Hematopoietic multipotent progenitor cell treated with erythropoietin and hydrocortisone succinate and interleukin-3 and kit ligand, for 8 days (in vitro differentiated cells): ENCODE measurements at regions not wholly inside any gene's neighbourhood (a gene's known extent, or its start where the extent isn't known, plus 50 kb on each side); places are given as distances from the start of the nearest gene placed in this dataset.

Experiments used
- DNase-seq: peaks from one replicate; pipeline ENCODE4 v3.0.0-alpha.2; 2015

GRCh38 chr13:85742355-85742754, 56.9 kb downstream of the SLITRK6 start:
- no peak for DNase-seq

GRCh38 chr13:85741017-85741416, 58.2 kb downstream of the SLITRK6 start:
- no peak for DNase-seq

DNA sequence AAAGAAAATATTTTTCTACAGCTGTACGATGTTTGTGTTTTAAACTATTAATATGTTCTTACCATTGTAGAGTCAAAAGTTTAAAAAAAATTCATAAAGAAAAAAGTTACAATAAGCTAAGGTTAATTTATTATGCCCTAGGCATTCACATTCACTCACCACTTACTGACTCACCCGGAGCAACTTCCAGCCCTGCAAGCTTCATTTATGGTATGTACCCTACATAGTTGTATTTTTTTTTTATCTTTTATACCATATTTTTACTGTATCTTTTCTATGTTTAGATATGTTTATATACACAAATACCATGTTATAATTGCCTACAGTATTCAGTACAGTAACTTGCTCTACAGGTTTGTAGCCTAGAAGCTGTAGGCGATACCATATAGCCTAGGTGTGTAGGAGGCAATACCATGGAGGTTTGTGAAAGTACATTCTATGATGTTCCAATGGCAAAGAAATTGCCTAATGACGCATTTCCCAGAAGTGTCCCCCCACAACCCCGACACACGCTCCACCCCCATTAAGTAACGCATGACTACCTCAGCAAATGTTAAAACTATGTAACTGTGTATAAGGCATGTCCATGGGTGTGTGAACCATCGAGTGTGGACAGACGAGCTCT, 60.4 kb downstream of the SLITRK6 start:
- no peak for DNase-seq

DNA sequence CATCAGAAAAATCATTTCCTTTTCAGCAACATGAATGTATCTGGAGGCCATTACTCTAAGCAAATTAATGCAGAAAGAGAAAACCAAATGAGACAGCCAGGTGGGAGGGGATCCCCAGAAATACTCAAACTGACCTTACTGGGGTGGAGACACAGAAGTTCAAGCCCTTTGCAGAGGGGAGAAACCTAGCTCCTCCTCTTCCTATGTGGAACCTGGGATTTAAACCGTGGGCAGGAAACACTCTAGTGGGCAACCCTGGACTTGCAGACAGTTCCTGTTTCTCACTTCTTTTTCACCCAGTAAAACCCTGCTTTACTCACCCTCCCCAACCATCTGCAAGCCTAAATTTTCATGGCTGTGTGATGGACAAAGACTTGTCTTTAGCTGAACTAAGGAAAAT, 61.3 kb downstream of the SLITRK6 start:
- DNase-seq: no peak

DNA sequence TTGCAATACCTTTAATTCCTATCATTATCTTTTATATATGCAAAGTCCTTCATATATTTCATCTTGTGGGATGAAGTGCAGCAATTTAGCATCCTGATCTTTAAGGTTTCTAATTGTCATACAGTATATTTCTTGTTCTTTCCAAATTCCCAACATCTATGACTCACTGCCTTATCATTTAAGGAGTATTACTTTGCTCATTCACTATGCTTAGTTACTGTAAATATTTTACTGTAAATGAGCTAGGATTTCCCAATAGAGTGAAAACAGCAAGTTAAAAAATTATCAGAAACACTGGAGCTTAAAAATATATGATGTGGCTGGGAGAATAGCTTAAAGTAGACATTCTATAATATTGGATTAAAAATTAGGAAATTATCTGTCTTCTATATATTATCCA, 69.9 kb downstream of the SLITRK6 start:
- no peak for DNase-seq

DNA sequence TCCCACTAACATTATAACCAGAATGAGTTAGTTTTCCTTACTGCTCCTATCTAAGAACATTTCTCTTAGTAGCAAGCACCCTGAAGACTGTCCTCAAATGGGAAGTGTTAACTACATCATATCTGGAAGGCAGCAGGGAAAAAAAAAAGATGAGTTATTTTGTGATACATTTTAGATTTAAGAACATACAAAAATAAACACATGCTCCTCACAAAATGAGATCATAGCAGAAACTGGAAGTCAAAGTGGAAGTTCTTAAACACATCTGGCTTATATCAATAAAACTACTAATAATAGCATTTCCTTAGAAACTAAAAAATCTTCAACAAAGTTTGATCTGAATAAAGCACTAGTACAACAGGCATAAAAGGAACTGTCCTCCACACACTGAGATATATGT, 70.4 kb downstream of the SLITRK6 start:
- no peak for DNase-seq

DNA sequence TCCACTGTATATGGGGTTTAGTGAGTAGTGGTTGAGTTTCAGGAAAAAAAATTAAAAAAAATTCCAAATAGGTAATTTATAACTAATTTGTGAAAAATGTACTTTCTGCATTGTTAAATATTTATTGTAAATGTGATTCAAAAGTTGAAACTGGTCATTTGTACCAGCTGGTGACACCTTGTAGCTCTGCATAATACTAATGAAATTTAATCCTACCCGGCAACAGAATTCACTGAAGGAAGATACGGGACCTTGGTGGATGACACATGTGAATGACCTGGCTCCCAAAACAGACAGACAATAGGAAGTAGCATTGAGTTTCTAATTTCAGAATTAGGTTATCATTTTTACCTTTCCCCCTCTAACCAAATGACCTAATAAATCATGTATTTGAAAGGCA, 73.8 kb downstream of the SLITRK6 start:
- DNase-seq: no peak

DNA sequence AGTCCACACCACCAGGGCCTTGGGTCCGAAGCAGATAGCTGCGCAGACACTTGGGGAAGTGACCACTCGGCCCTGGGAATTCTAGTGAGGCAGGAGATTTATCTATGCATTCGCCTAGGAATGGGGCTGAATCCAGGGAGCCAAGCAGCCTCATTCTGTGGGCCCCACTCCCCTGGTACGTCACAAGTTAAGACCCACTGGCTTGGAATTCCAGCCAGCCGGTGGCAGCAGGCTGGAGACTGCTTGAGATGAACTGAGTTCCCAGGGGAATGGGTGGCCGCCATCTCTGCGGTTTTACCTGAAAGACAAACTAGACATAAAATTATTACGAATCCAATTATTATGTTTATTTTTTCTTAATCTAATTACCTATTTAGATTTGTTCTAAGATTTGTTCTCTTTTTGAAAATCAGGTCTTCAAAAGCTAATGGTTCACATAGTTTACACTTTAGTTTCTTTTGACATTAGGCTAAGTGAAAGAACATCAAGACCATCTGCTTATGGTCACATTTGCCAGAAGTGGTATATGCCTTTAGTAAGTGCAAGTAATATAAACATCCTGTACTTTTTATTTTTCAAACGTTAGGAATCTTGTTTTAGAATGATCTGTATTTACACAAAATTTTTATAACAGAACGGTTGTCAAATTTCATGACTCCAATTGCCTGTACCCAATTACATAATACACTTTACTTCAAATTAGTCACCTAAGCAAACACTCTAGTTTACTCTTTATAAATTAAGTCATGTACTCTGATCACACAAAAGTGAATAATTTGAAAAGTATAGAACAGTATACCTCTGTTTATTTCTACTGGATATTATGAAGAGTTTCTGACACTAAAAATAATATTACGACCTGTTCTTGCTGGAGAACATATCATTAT, 74.4 kb downstream of the SLITRK6 start:
- no peak for DNase-seq

DNA sequence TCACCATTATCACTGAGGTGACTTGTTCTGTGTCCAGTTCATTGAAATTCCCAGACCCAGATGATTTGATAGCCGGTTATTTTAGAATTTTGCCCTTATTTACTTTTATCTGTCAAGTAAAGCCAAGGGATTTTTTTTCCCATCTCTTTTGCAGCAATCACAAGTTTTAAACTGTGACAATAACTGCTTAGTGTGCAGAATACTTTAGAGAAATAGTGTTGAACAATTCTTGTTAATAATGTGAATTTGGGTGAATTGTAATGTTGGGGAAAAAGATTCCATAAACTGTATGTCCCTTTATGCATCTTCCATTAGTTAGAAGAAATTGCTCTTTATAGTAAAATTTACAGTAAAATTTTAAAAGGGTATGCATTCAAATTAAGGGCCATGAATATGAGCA, 79.5 kb downstream of the SLITRK6 start:
- DNase-seq: no peak

- DNase-seq: no peak
Observed at GRCh38 chr13:85717921-85718320, 81.3 kb downstream of the SLITRK6 start.

- no peak for DNase-seq
Observed at GRCh38 chr13:85710545-85710944, 88.7 kb downstream of the SLITRK6 start.

DNA sequence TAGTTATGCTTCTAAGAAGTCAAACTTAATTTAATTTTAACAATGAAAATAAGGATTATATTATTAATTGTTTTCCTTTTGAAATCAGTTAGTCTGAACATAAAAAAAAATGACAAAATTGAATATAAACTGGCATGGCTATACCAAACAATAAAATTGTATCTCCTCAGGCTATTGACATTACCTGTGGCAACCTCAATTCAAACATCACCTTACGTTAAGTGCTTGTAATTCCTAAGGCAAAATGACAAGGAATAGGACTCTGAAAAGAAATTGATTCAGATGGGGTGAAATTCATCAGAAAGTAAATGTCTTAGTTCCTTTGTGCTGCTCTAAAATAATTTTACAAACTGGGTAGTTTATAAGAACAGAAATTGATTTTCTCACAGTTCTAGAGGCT, 89.5 kb downstream of the SLITRK6 start:
- no peak for DNase-seq

DNA sequence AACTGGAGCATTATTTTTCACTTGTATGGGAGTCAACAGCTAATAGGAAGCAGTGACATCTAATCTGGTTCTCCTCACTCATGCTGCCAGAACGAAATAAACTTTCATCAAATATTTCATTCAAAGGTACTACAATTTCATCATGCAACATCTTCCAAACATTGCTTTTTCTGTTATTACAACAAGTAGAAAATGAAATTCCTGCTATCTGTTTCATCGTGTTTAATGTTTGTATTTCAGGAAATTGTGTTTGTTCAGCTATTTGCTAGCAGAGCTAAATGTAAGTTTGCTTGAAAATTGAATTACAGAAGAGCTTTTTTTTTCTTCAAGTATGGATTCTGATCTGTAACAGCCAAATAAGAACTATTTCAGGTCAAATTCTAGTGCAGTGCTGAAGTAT, 90.1 kb downstream of the SLITRK6 start:
- no peak for DNase-seq

- DNase-seq: no peak
Observed at GRCh38 chr13:85700906-85701305, 98.3 kb downstream of the SLITRK6 start.

GRCh38 chr13:85698256-85698655, 101.0 kb downstream of the SLITRK6 start:
- no peak for DNase-seq

DNA sequence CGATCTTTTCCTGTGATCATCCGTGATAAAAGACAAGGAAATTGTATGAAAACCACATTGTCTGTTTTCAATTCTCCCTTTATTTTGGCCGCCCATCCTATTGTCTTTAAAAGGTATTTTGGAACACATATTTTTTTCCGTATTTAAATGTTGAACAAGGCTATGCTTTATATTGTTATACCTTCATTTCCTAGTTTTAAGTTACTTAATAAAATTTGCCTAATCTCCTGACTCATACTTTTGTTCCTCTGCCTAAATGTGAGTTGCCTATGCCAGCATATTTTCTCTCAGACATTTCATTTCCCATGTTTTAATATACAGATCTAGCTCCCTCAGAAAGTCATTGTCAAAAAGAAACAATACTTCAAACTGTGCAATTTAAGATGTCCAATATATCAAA, 104.2 kb downstream of the SLITRK6 start:
- no peak for DNase-seq

GRCh38 chr13:85693889-85694511, 105.2 kb downstream of the SLITRK6 start:
- DNase-seq: peak; percentile 8

- no peak for DNase-seq
Observed at GRCh38 chr13:85690368-85690767, 108.9 kb downstream of the SLITRK6 start.

DNA sequence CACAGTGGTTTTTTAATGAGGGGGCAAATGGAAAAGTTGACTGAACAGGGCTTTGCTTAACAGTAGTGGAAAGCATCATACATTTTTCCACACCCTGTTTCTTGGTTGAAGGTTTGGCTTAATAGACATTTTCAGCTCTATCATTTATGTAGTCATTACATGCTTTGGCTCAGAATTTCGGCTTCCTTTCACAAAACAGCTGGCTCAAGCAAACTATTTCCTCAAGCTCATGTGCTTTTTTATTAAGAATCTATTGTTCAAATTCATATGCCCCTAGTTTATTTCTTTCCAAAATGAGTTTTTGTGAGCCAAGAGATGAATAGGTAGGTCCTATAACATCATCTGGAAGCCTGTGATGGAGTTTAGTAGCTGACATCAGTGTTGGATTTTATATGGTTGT, 113.8 kb downstream of the SLITRK6 start:
- DNase-seq: no peak

GRCh38 chr13:85675151-85675907, 123.9 kb downstream of the SLITRK6 start:
- DNase-seq: peak; percentile 70

DNA sequence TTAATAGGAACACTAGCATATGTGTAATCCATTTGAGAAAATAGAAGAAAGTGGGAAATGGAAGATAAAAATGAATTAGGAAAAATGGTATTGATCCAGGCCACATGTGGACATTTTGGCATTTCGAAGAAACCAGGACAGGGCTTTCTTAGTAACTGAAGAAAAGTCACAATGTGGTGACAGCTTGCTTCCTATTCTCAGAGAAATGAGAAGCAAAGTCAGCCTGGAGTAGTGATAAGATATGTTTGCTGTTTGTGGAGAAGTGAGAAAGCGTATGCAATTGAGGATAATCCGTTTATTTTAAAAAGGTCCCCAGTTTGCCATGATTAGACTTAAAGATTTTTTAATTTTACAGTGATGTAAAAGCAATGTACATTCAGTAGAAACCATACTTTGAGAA, 127.9 kb downstream of the SLITRK6 start:
- peak; percentile 29 for DNase-seq

- DNase-seq: no peak
Observed at GRCh38 chr13:85666356-85666755, 132.9 kb downstream of the SLITRK6 start.

DNA sequence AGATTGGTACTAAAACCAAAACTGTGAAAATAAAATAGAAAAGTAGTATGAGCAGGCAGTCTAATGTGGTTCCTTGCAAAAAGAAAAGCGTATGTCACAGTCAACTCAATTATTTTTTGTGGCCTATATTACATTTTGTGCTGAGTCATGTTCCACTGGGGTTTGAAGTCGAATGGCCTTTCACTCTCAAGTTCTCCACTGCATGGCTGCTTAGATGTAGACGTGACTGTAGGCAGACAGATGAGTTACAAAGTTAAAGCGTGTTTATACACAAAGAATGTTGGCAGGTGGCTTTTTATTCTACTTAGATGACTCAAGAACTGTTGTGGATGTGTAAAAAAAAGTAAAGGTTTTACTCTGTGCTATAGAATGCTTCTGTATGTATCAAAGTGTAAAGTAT, 133.9 kb downstream of the SLITRK6 start:
- DNase-seq: peak; percentile 32
